ENCODE measurements at regions not wholly inside any gene's neighbourhood (a gene's known extent, or its start where the extent isn't known, plus 50 kb on each side); places are given as distances from the start of the nearest gene placed in this dataset.

DNA sequence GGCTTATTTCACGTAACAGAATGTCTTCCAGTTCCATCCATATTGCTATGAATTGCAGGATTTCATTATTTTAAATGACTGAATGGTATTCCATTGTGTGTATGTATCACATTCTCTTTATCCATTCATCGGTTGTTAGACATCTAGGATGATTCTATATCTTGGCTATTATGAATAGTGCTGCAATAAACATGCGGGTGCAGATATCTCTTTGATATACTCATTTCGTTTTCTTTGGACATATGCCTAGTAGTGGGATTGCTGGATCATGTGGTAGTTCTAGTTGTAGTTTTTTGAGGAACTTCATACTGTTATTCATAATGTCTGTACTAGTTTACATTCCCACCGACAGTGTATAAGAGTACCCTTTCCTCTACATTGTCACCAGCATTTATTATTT is 460.5 kb downstream of the MAN2A1 start:
- DNase-seq, result no peak

DNA sequence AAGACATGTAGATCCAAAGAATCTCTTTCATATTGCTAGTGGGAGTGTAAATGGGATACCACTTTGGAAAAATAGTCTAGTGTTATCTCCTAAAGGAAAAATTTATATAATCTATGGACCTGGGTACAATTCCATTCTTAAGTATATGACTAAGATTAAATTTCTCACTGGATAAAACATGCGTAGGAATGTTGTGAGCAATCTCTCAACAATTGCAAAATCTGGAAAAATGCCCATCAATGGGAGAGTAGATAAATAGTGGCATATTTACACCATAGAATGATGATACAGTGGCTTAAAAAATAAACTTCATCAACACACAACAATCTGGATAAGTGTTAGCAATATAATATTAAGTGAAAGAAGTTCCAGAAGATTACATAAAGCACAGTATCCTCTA is 469.5 kb downstream of the MAN2A1 start:
- no peak for DNase-seq

DNA sequence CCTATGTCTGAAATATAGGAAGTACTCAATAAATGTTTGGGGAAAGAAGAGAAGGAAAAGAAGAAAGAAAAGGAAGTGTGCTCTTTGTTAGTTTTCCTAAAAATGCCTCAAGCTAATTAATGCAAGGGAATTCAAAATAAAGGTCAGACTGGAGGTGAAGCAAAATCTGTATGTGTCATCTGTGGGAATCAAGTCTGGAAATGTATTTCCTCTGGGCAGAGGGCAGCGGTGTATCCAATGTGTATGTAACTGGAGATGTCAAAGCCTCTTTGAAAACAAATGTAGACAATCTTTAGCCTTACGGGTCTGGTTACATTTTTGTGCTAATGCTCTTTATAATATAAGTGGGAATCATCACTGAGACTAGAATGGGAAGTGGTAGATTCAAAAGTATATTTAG is 471.4 kb downstream of the MAN2A1 start:
- no peak for DNase-seq

DNA sequence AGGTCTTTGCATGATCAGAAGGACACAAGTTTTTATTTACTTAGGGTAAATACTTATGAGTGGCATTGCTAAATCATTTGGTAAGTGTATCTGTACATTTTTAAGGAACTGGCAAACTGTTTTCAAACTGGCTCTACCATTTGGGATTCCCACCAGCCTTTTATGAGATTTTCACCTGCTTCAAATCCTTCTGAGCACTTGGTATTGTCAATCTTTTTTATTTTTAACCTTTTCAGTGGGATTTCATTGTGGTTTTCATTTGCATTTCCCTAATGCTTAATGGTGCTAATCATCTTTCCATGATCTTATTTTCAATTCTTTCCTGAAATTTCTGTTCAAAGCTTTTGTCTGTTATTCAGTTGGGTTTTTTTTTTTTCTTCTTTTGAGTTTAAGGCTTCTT is 475.6 kb downstream of the MAN2A1 start:
- DNase-seq, result no peak

DNA sequence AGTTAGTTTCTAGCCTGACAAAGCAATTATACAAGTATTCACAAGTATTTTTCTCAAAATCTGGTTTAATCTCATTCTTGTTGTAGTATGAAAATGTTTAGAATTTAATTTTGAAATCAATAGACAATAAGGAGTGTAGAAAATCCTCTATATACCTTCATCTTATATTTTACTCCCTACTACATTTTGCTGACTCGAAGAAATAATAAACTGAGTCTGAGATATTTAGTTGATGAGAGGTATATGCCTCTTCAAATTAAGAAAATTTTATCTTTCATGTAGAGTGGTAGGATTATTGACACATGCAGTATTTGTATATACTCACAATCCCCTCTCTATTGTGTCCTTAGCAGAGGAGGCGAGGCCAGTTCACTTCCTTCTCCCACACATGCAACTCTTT is 477.7 kb downstream of the MAN2A1 start:
- DNase-seq, result no peak

DNA sequence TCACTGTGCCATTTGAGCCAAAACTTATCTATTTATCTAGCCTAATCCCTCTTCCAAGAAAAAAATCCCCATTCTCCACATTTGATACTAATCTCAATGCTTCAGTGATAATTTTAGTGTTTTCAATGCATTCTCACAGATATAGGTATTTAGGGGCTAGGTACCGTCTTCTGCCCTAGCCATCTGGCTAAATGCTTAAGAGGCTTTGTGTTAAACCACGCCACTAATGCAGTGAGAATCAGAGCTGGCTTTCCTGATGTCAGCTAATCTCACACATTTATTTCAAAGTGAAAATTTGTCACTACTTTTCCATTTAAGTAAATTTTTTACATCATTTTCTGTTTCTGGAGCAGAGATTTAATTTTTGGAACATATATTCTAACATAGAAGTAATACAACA is 479.7 kb downstream of the MAN2A1 start:
- no peak for DNase-seq

DNA sequence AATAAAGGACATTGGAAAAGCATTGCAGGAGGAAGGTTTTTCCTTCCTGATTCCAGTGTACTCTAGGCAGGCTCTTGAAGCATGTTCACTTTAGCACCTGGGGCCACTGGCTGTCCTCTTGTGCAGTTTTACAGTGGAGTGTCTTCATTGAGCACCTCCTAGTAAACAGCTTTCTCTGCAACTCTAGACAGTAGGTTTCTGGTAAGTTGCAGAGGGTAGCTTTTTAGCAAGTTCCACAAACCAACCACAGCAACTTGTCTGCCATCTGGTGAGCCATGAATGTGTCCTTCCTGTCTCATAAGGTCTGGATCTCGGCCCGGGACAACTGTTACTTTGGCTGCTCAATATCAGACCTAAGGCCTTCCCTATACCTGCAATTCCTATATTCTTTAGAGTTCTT is 488.0 kb downstream of the MAN2A1 start:
- DNase-seq, result no peak

DNA sequence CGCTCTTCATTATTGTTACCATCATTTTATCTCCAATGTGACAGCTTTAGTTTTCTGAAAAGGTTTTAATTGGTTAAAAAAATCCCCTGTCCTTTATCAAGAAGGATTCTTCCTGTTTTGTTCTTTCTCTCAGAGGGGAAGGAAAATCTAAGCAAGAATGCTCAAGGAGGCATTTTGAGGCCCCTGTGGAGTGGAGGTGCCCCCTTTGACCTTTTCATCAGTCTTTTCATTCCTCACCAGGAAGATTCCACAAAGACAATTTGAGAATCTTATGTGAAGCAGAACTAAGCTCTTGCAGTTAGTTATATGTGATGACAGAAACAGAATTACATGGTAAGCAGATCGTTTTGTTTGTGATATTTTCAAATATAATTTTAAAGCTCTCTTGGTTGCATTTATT is 489.6 kb downstream of the MAN2A1 start:
- DNase-seq, result no peak

DNA sequence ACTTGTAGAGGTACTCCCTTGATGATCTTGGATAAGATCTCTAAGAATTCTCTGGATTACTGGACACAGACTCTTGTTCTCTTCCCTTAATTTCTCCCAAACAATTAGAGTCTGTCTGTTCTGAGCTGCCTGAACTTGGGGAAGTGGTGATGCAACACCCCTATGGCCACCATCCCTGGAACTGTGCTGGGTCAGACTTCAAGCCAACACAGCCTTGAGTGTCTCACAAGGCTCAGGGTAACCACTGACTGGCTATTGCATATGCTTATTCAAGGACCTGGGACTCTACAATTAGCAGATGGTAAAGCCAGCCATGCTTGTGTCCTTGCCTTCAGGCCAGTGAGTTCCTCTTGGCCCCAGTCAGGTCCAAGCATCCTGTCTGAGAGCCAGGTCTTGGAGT is 504.5 kb downstream of the MAN2A1 start:
- DNase-seq, result no peak

DNA sequence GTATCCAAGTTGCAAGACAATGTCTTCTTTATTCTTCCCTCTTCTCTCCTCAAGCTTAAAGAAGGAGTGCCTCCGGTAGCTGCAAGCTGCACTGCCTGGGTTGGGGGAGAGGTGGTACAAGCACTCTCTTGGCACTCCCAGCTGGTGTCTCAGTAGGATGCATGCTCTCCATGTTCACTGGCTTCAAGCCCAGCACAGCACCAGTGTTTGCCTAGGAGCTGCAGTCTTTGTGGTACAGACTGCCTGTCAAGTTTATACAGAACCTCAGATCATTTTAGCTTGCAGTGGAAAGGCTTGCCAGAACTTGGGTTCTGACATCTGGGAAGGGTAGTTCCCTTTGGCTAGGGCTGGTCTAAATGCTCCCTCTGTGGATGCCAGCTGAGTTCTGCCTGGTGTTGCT is 505.6 kb downstream of the MAN2A1 start:
- no peak for DNase-seq

DNA sequence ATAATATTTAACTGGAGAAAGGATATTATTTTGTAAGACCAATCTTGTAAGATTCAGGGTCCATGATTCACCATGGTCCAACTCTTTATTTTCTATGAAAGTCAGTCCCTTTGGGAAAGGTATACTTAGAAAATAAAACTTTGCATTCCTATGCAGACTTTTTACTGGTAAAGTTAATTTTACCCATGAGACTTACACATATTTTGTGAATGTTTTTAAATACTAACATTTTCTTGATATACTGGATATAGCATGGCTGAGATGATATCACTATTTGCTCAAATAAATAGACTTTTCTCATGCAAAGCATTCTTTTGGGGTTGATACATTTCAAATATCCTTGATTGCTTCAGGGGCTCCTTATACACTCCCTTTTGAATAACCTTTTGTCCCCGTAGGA is 512.1 kb downstream of the MAN2A1 start:
- no peak for DNase-seq

DNA sequence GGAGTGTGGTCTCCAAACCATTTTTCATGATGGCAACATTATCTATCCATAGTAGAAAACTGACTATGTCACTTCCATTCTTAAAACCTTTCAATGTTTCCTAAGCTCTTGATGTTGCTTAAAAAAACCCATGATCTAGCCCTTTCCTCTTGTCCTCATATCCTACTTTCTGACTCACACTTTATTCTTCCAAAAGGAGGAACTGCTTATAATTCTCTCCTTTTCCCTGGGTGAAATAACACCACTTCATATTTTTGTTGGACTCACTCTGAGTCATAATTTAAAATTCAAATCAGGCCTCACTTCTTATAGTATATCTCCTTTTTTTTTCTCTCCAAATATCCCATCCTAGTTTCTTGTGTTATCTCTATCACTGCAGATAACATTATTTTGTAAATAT is 513.9 kb downstream of the MAN2A1 start:
- DNase-seq, result no peak

DNA sequence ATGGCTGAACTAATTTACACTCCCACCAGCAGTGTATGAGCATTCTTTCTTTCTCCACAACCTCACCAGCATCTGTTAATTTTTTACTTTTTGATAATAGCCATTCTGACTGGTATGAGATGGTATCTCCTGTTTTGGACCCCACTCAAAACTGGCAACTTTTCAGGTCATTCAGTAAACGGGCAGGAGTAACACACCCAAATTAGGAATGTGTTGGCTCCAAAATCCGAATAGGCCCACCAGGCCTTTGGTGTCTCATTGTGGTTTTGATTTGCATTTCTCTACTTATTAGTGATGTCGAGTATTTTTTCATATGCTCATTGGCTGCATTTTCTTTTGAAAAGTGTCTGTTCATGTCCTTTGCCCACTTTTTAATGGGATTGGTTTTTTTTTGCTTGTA is 517.1 kb downstream of the TMEM232 start:
- no peak for DNase-seq

DNA sequence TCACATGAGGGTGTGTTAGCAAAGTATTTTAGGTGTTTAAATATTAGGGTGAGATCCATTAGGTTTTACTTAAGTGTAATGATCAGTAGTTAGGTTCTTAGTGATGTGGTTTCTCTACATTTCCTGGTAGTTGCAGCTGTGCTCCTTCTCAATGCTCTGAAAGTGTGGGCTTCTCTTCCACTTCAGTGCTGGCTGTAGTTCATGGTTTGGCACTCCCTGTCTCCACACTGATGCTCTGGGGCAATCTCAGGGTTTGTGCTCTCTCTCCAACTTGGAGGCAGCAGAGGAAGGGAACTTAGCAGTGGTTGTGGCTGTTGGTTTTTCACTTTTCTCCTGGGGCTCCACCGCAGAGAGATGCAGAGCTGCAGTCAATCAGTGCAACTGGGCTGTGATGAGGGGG is 507.5 kb downstream of the TMEM232 start:
- DNase-seq, result no peak

DNA sequence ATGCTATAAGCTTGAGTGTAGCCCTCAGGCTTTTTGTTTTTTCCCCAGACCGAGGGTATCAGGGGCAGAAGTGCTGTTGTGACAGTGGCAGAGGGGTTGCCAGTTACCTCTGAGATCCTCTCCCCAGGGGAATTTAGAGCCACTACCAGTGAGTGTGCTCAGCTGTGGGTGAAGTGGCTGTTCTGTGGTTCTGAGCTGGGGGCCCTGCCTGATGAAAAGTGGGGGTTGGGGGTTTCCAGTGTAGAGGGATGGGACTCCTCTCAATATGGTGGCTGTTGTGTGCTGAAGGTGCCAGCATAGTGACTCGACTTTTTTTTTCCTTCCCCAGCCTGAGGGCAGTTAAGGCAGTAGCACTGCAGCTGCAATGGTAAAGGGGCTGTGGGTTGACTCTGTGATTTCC is 506.7 kb downstream of the TMEM232 start:
- DNase-seq, result no peak

DNA sequence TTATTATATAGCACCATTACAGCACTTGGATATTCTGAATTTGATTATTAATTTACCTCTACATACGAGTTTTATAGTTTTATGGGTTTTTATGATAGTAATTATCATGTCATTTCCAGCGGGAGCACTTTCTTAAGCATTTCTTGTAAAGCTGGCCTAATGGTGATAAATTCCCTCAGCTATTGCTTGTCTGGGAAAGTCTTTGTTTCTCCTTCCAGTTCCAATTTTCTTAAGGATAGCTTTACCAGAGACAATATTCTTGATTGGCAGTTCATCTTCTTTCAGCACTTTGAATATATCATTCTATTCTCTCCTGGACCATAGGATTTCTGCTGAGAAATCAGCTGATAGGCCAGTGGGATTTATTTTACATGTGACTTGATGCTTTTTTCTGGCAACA is 505.4 kb downstream of the TMEM232 start:
- no peak for DNase-seq

DNA sequence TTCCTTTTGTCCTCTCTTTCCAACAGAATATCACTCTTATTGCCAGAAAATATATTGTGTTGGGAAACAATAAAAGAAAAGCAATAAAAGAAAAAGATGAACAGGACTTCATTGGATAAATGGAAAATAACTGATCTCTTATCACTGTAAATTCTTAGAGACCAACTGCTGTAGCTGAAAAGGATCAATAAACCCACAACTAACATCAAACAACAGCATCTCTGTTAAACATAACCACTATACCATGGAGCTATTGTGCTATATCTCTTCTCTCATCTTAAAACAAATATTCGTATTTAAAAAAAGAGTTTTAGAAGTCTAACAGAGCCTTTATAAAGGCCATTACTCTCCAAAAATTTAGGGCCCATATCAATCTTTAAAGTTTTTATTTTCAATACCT is 502.4 kb downstream of the TMEM232 start:
- no peak for DNase-seq

DNA sequence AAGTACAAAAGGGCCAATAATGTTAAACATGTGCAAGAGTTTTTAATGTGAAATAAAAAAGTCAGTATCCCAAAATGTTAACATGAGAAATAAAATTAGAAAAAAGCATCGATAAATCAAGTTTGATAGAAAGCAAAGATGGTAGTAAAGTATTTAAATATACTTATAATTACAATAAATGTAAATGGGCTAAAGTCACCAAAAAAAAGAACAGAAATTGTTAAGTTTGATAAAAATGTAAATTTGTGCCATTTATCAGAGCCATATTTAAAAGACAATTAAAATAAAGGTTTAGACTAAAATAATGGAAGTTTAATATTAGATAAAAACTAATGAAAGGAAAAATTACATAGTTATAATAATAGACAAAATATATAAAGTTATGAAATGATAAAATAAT is 500.5 kb downstream of the TMEM232 start:
- DNase-seq, result no peak

DNA sequence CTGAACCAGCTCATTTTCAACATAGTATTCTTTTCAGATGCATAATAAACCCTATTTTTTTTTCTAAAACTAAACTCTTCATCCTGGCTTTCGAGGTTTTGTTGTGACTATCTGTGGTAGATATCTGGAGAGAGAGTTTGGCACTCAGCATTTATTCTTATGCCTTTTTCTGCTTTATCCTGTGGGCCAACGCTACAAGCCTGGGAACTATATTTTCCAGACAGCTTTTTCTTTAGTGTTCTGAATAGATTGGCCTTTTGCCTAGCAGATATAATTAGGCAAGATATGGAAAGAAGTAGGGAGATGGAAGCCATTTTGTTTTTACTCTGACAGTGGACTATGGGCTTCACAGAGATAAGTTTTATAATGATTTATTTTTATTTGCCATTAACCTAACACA is 486.7 kb downstream of the TMEM232 start:
- no peak for DNase-seq

DNA sequence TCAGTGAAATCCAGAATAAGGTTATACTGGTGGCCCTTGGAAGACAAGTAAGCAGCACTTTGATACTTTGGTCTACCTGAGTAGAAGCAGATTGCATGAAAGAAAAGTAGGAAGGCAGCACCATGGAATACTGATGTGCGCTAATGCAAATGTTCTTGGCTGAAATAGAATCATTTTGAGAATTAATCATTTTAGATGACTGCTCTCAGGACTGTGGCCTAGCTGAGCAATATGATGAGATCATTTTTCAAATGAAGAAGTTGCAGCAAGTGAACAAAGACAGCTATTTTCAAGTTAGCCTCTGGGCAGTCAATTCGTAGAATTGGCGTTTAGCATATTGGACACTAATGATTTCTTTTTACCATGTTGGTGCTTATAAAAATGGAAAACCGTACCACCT is 483.5 kb downstream of the TMEM232 start:
- no peak for DNase-seq

DNA sequence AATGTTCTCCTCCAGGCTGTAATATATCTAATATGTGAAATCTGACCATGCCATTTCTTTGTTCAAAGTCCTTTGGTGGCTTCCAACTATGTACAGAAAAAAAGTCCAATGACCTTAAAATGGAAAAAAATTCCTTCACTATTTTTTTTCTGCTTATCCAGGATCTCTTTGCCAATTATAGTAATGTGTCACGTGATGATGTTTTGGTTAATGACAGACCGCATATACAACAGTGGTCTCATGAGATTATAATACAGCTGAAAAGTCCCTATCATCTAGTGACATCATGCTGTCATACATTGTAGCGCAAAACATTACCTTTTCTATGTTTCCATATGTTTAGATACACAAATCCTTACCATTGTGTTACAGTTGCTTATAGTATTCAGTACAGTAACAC is 477.6 kb downstream of the TMEM232 start:
- no peak for DNase-seq

DNA sequence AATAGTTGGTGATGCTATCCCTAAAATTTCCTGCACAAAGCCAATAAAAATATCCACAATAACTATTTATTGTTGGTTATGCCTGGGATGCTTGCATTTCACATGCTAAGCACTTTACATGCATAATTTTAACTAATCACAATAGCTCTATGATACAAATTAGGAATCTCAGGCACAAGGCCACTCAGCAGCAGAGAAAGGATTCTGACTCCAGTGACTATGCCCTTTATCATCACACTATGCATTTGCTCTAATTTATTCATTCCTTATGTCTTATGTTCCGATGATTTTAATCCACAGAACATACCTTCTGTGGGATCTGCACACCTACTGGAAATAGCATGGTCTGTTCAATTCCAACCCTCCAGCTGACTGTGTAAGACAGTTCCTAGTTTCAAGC is 476.1 kb downstream of the TMEM232 start:
- no peak for DNase-seq

DNA sequence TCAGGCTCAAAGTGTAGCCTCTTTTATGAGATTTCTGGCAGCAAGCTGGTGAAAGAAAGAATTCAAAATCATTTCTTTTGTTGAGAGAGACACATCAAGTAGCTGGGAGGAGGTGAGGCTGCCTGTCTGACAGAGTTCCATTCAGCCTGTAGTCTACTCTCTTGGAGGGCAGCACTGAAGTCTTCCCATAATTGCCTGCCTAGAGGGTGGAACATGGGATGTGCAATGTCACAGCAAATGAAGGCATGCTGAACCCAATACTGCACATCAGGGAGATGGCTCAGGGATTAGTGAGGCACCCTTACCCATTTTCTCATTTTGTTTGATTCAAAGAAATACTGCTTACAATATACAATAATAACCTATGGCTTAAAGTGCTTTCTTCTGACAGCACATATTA is 475.7 kb downstream of the TMEM232 start:
- DNase-seq, result no peak

DNA sequence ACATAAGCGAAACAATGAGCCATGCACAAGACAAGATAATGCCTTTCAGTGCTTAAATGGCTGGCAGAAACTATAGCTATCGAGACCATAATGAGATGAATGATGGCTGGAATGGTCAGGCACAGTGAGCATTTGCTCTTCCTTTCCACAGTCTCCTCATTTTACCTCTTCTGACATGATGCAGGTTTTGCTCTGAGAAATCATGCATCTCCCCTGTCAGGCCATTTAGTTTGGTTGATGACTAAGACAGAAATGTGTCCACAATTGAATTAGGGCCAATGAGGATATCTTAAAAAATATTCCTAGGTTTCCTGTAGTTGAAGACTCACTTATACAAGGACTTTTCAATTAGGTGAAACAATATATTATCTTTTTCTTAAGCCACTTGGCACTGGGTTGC is 475.1 kb downstream of the TMEM232 start:
- no peak for DNase-seq

DNA sequence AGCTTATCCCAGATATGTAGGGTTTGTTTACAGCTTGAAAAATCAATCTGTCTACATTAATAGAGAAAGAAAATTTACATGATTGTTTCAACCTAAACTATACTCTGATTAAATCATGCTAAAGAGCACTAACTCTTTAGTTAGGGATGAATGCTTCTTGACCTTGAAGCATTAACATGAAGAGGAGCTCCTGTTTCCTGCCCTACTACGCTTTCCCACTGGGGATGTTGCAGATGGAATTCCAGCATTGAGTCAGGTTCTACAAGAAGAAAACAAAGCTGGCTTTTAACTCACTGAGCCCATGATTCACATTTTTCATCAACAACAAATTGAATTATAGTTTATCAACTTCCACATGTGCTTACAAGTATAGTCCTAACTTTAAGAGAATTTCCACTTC is 471.3 kb downstream of the TMEM232 start:
- no peak for DNase-seq

DNA sequence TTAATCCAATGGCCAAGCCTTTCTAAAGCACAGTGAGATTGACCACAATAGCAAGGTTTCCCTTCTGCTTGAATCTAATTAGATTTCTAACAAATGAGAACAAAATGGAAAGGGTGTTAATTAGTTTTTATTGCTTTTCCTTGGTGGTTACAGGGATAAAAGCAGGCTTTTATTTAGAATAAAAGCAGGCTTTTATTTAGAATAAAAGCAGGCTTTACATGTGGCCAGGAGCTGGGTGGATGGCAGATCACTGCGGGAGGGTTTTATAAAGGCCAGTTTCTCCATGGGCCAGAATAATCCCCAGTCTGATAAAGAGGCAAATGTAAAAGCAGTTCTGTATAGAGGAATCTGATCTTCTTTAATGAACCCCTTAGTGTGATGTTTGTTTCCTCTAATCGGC is 470.2 kb downstream of the TMEM232 start:
- no peak for DNase-seq

DNA sequence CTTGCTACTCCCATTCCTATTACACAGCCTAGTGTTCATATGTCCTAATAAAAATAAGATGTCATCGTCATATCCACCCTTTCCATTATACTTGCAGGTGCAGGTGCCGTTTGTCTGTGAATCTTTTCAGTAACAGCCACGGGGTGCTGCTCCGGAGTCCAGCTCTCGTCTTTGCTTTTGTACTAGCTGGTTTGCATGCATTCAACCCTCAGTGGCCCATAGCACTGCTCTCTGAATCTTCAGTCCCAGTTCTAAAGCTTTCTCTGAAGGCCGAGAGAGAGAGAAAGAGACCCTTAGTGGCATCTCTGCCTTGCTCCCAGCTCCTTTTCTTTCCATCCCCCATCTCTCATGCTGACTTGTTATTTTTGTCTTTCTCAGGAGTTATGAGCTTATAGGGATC is 468.5 kb downstream of the TMEM232 start:
- no peak for DNase-seq

Measured in MV-4-11 (cell line).